H1 (cell line): ENCODE measurements at regions not wholly inside any gene's neighbourhood (a gene's known extent, or its start where the extent isn't known, plus 50 kb on each side); places are given as distances from the start of the nearest gene placed in this dataset.

Experiments used
- CTCF ChIA-PET: fragments of 300-600 bp; sonication (Branson Sonifier 250); formaldehyde crosslinking; loops from one replicate; lab custom pipeline; 2021; ENCODE audit not compliant: partially characterized antibody; lab: Charles Lee
- POLR2A ChIA-PET: fragments of 300-600 bp; sonication (Branson Sonifier 250); formaldehyde crosslinking; loops from one replicate; lab custom pipeline; 2021; ENCODE audit warnings: inconsistent platforms; ENCODE audit not compliant: partially characterized antibody; lab: Charles Lee
- DNase-seq, 2 experiments: peaks; one replicate each; pipeline versions ENCODE4 v3.0.0 to v3.0.0-alpha.2; 2010 to 2022; ENCODE audit warnings: low spot score in 2 of 2, low read depth in 1 of 2, mixed read lengths in 1 of 2
- FAIRE-seq: peaks from 2 replicates; lab custom pipeline; 2011; peaks lifted over from hg19 to GRCh38; lab: Jason Lieb, UNC
- H2AFZ ChIP-seq: 2 replicates; pipeline ENCODE4 v1.8.1; 2012; ENCODE audit warnings: low read length, inconsistent platforms
- H2AK5ac ChIP-seq: 2 replicates; pipeline ENCODE4 v1.6.1; 2013; ENCODE audit warnings: low read depth, low read length
- H2BK120ac ChIP-seq: replicated peaks from 2 replicates; pipeline ENCODE3; 2013; ENCODE audit warnings: low read depth, low read length, inconsistent platforms
- H2BK12ac ChIP-seq: 2 replicates; pipeline ENCODE4 v1.6.1; 2013; ENCODE audit warnings: low read depth, low read length
- H2BK15ac ChIP-seq: 2 replicates; pipeline ENCODE4 v1.6.1; 2013; ENCODE audit warnings: low read length
- H2BK20ac ChIP-seq: 2 replicates; pipeline ENCODE4 v1.6.1; 2013; ENCODE audit warnings: low read length
- H2BK5ac ChIP-seq: 2 replicates; pipeline ENCODE4 v1.6.1; 2013; ENCODE audit warnings: low read depth, low read length
- H3K14ac ChIP-seq: 2 replicates; pipeline ENCODE4 v1.6.1; 2013; ENCODE audit warnings: inconsistent platforms; ENCODE audit not compliant: insufficient read length
- H3K18ac ChIP-seq: 2 replicates; pipeline ENCODE4 v1.6.1; 2013; ENCODE audit warnings: low read length; ENCODE audit errors: extremely low read depth
- H3K23ac ChIP-seq: 2 replicates; pipeline ENCODE4 v1.6.1; 2013; ENCODE audit warnings: inconsistent platforms; ENCODE audit not compliant: insufficient read length
- H3K23me2 ChIP-seq: 2 replicates; pipeline ENCODE4 v1.6.1; 2013; ENCODE audit warnings: low read depth, low read length
- H3K27ac ChIP-seq: 2 replicates; pipeline ENCODE4 v1.6.1; 2011; ENCODE audit warnings: low read depth, low read length, inconsistent platforms
- H3K27me3 ChIP-seq, 4 experiments: replicated peaks in 1 of 4; 1 replicate in 1 of 4; 2 replicates in 3 of 4; pipeline versions ENCODE4 v1.6.1 to v1.8.1; 2011 to 2013; ENCODE audit warnings: low read length in 3 of 4, mild to moderate bottlenecking in 3 of 4, inconsistent platforms in 2 of 4, mixed read lengths in 2 of 4, moderate library complexity in 1 of 4; ENCODE audit not compliant: control insufficient read depth in 3 of 4, insufficient read depth in 3 of 4; ENCODE audit errors: extremely low read depth in 1 of 4
- H3K36me3 ChIP-seq, 4 experiments: 2 replicates each; pipeline versions ENCODE4 v1.6.1 to v1.8.1; 2011 to 2013; ENCODE audit warnings: mild to moderate bottlenecking in 4 of 4, low read length in 3 of 4, moderate library complexity in 2 of 4, control low read depth in 1 of 4, inconsistent platforms in 1 of 4; ENCODE audit not compliant: insufficient read depth in 4 of 4, control insufficient read depth in 2 of 4
- H3K4ac ChIP-seq: replicated peaks from 2 replicates; pipeline ENCODE3; 2013; ENCODE audit warnings: low read length, low read depth, mixed read lengths, inconsistent platforms; ENCODE audit not compliant: insufficient read length
- H3K4me1 ChIP-seq, 4 experiments: replicated peaks in 1 of 4; 1 replicate in 1 of 4; 2 replicates in 3 of 4; pipeline versions ENCODE4 v1.6.1 to v1.8.1; 2011 to 2013; ENCODE audit warnings: low read length in 3 of 4, inconsistent platforms in 2 of 4, mixed read lengths in 1 of 4; ENCODE audit not compliant: insufficient read depth in 4 of 4, control insufficient read depth in 3 of 4
- H3K4me2 ChIP-seq, 2 experiments: 2 replicates each; pipeline versions ENCODE4 v1.6.1 to v1.8.1; 2011 to 2013; ENCODE audit warnings: low read depth in 2 of 2, low read length in 2 of 2, control low read depth in 1 of 2, inconsistent platforms in 1 of 2, mild to moderate bottlenecking in 1 of 2; ENCODE audit not compliant: insufficient read depth in 1 of 2
- H3K4me3 ChIP-seq, 4 experiments: fragments of 200-600, 300-600 bp in 1 of 4; sonication (generic), shearing (Covaris generic), sonication (Bioruptor Twin) in 1 of 4; 2 replicates each; pipeline versions ENCODE4 v1.5.1 to v1.8.1; 2011 to 2016; ENCODE audit warnings: low read length in 4 of 4, low read depth in 3 of 4, control low read depth in 2 of 4, inconsistent platforms in 2 of 4, mild to moderate bottlenecking in 2 of 4, mixed read lengths in 1 of 4, moderate library complexity in 1 of 4; ENCODE audit not compliant: insufficient read depth in 2 of 4; ENCODE audit errors: extremely low read depth in 1 of 4
- H3K56ac ChIP-seq: replicated peaks from 2 replicates; pipeline ENCODE3; 2013; ENCODE audit warnings: low read depth, mild to moderate bottlenecking, mixed read lengths, low read length, inconsistent platforms; ENCODE audit not compliant: insufficient read length
- H3K79me1 ChIP-seq: 2 replicates; pipeline ENCODE4 v1.6.1; 2013; ENCODE audit warnings: low read depth, low read length, control low read depth
- H3K79me2 ChIP-seq, 2 experiments: 2 replicates each; pipeline versions ENCODE4 v1.6.1 to v1.8.1; 2012 to 2013; ENCODE audit warnings: low read length in 2 of 2, mild to moderate bottlenecking in 2 of 2, inconsistent platforms in 1 of 2; ENCODE audit not compliant: insufficient read depth in 2 of 2, control insufficient read depth in 1 of 2
- H3K9ac ChIP-seq, 4 experiments: replicated peaks in 1 of 4; 1 replicate in 1 of 4; 2 replicates in 3 of 4; pipeline versions ENCODE4 v1.6.1 to v1.8.1; 2011 to 2013; ENCODE audit warnings: low read depth in 3 of 4, low read length in 3 of 4, control low read depth in 2 of 4, mild to moderate bottlenecking in 2 of 4, moderate library complexity in 2 of 4, inconsistent platforms in 1 of 4; ENCODE audit errors: extremely low read depth in 1 of 4
- H3K9me3 ChIP-seq, 2 experiments: 2 replicates each; pipeline versions ENCODE4 v1.6.1 to v1.8.1; 2012 to 2013; ENCODE audit warnings: mild to moderate bottlenecking in 2 of 2, moderate library complexity in 2 of 2, control low read depth in 1 of 2, inconsistent platforms in 1 of 2, low read depth in 1 of 2, low read length in 1 of 2, mixed read lengths in 1 of 2; ENCODE audit not compliant: insufficient read depth in 2 of 2
- H4K20me1 ChIP-seq, 2 experiments: replicated peaks in 1 of 2; 2 replicates each; pipeline versions ENCODE3 to v1.8.1; 2011 to 2013; ENCODE audit warnings: inconsistent platforms in 2 of 2, low read length in 2 of 2, mild to moderate bottlenecking in 1 of 2; ENCODE audit not compliant: insufficient read depth in 2 of 2, control insufficient read depth in 1 of 2
- H4K5ac ChIP-seq: 2 replicates; pipeline ENCODE4 v1.6.1; 2013; ENCODE audit warnings: low read length, low read depth, mixed read lengths, inconsistent platforms; ENCODE audit not compliant: insufficient read length
- H4K8ac ChIP-seq: 2 replicates; pipeline ENCODE4 v1.8.0; 2013; ENCODE audit warnings: mild to moderate bottlenecking, moderate library complexity, low read length, inconsistent platforms; ENCODE audit not compliant: insufficient read depth; ENCODE audit errors: extremely low read depth
- H4K91ac ChIP-seq: replicated peaks from 2 replicates; pipeline ENCODE3; 2013; ENCODE audit warnings: low read length, mixed read lengths, inconsistent platforms; ENCODE audit not compliant: insufficient read length
- FOSL1 ChIP-seq: IDR thresholded peaks from 2 replicates; pipeline ENCODE4 v1.6.1; 2011; ENCODE audit warnings: mild to moderate bottlenecking, low read depth, low read length, moderate library complexity; ENCODE audit not compliant: insufficient read depth
- RBBP5 ChIP-seq: IDR thresholded peaks from 2 replicates; pipeline ENCODE4 v1.7.1; 2012; ENCODE audit warnings: low read depth, mild to moderate bottlenecking, inconsistent platforms, low read length, moderate library complexity, borderline replicate concordance
- RFX5 ChIP-seq: IDR thresholded peaks from 2 replicates; pipeline ENCODE4 v1.6.1; 2011; ENCODE audit warnings: low read depth, low read length, improper control_type of control experiment, borderline replicate concordance
- TEAD4 ChIP-seq: IDR thresholded peaks from 2 replicates; pipeline ENCODE4 v1.6.1; 2012; ENCODE audit warnings: low read depth, low read length, inconsistent platforms, mixed read lengths
- WGBS, 2 experiments: shearing (Covaris generic) in 1 of 2; methylation state at CpG; one replicate each; pipeline versions ENCODE4 v1.1.6 to v1.1.7; 2013 to 2015; ENCODE audit warnings: low lambda C conversion rate in 2 of 2, mixed read lengths in 2 of 2, inconsistent platforms in 1 of 2, low coverage in 1 of 2, missing lambda C conversion rate in 1 of 2; ENCODE audit not compliant: insufficient replicate concordance in 2 of 2, insufficient coverage in 1 of 2, insufficient read length in 1 of 2; ENCODE audit errors: extremely low coverage in 1 of 2, missing lambda C conversion rate in 1 of 2; 5-methylcytosine and 5-hydroxymethylcytosine counted together

DNA sequence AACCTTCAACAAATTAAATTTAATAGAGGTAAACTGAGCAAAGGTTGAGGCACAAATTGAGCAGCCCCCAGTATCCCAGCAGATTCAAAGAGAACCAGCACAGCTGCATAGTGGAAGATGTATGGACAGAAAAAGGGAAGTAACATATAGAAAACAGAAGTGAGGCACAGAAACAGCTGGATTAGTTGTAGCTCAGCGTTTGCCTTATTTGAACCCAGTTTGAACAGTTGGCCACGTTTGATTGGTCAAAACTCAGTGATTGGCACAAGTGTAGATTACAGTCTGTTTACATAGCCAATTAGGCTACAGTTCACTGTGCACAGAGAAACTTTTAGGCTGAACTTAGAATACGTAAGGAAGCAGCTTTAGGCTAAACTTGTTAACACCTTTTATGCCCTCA, 315.5 kb downstream of the RMST start:
- no peak overlapping the region for H2BK5ac ChIP-seq
- H2AK5ac ChIP-seq: no peak overlapping the region
- H3K79me1 ChIP-seq: no peaks in the 10 kb centered on the region
- no peaks in the 10 kb centered on the region for H4K20me1 ChIP-seq
- WGBS, 2 experiments: 88% methylated on average over 3 of the region's 3 CpGs; no CpG with 5 or more reads in 1 of the 2 experiments
- no peaks in the 10 kb centered on the region for H3K36me3 ChIP-seq
- H3K4ac ChIP-seq: no peak overlapping the region
- no peak overlapping the region for H3K18ac ChIP-seq
- no peak for DNase-seq
- no peaks in the 10 kb centered on the region; a peak in 1 of 7 replicates for H3K4me1 ChIP-seq
- no peaks in the 10 kb centered on the region for H3K27me3 ChIP-seq
- ChIA-PET POLR2A (interaction anchor here (0.7 kb wide), 1 partner anchor 953 kb away, joined by 5 read pairs; no protein-coding TSS in a partner anchor), CTCF (no interaction called here)
- no peak overlapping the region for H3K27ac ChIP-seq
- H2AFZ ChIP-seq: no peak overlapping the region
- H2BK20ac ChIP-seq: no peak overlapping the region
- H3K79me2 ChIP-seq: no peaks in the 10 kb centered on the region
- H3K9me3 ChIP-seq: peaks cover 5 to 12% of the 10 kb centered on the region in 2 experiments; a peak in 3 of 4 replicates
- no peak overlapping the region for H3K23ac ChIP-seq
- no peak for TF ChIP-seq RFX5
- TF ChIP-seq TEAD4: no peak
- TF ChIP-seq FOSL1: no peak
- no peak for TF ChIP-seq RBBP5
- no peaks in the 10 kb centered on the region for H3K23me2 ChIP-seq
- H2BK15ac ChIP-seq: no peak overlapping the region
- no peak overlapping the region for H3K14ac ChIP-seq
- FAIRE-seq: no peak
- no peak overlapping the region for H3K4me3 ChIP-seq
- H3K9ac ChIP-seq: no peak overlapping the region
- H2BK120ac ChIP-seq: no peak overlapping the region
- no peak overlapping the region for H4K8ac ChIP-seq
- no peak overlapping the region for H4K5ac ChIP-seq
- H2BK12ac ChIP-seq: no peak overlapping the region
- H4K91ac ChIP-seq: no peak overlapping the region
- no peak overlapping the region for H3K4me2 ChIP-seq
- H3K56ac ChIP-seq: no peak overlapping the region
